Putamen (tissue), 1 donor: ENCODE measurements at regions not wholly inside any gene's neighbourhood (a gene's known extent, or its start where the extent isn't known, plus 50 kb on each side); places are given as distances from the start of the nearest gene placed in this dataset.
"Not testable (repeated sequence)": the region's sequence is repeated elsewhere in the genome, so short reads cannot be mapped to it uniquely, and the experiment has no call there.

Experiments
- DNase-seq: peaks from one replicate; pipeline ENCODE4 v3.0.0-alpha.2; 2016; ENCODE audit warnings: low spot score

GRCh38 chr7:36037121-36037662 lies 115.9 kb upstream of the EEPD1 start:
- DNase-seq, result peak; percentile 77

GRCh38 chr7:36038063-36038721 lies 114.9 kb upstream of the EEPD1 start:
- no peak for DNase-seq

GRCh38 chr7:36039243-36039642 lies 113.8 kb upstream of the EEPD1 start:
- DNase-seq, result no peak

DNA sequence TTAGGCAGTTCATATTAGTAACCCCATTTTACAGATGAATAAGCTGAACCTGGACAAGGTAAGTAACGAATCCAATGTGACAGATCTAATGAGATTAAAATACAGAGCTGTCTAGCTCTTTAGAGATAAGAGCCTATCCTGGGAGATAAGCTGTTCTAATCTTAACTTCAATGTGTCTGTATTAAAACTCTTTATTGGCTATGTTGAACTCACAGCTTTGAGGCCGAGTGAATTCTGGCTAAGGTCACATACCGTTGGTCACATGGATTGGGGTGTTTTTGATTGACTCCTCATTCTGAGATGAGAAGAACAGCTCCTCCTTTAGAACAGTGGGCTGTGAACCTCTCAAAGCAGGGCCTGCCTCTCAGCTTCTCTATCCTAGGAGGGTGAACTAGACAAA lies 113.4 kb upstream of the EEPD1 start:
- DNase-seq, result no peak

GRCh38 chr7:36040679-36041078 lies 112.4 kb upstream of the EEPD1 start:
- no peak for DNase-seq

- no peak for DNase-seq
These were observed 108.8 kb upstream of the EEPD1 start for GRCh38 chr7:36044101-36044892.

DNA sequence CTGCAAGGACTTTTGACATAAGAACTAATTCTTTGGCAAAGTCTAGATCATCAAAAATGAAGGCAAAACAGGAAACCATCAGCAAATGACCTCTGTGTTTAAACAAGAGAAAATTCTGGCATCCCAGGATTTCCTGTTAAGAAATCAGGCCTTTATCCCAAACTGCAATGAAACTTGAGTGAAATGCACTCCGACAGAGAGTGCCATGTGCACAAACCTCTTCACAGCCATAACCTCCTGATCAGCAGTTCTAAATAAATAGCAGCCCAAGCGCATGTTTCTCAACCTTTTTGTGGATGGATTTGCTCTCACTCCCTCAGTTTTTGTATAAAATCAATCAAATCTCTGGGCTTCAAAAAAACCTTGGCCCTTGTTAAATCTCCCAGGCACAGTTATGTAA lies 107.7 kb upstream of the EEPD1 start:
- no peak for DNase-seq

- DNase-seq, result no peak
These were observed 107.2 kb upstream of the EEPD1 start for GRCh38 chr7:36045830-36046341.

GRCh38 chr7:36047091-36047658 lies 105.9 kb upstream of the EEPD1 start:
- no peak for DNase-seq

GRCh38 chr7:36048141-36048901 lies 104.7 kb upstream of the EEPD1 start:
- no peak for DNase-seq

- DNase-seq, result no peak
These were observed 104.2 kb upstream of the EEPD1 start for GRCh38 chr7:36048902-36049240.

DNA sequence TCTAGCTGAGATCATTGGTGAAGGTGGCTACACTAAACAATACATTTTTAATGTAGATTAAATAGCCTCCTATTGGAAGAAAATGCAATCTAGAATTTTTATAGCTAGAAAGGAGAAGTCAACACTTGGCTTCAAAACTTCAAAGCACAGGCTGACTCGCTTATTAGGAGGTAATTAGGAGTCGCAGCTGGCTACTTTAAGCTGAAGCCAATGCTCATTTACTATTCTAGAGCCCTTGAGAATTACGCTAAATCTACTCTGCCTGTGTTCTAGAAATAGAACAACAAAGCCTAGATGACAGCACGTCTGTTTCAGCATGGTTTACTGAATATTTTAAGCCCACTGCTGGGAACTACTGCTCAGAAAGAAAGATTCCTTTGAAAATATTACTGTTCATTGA lies 101.6 kb upstream of the EEPD1 start:
- DNase-seq, result no peak

GRCh38 chr7:36053589-36053988 lies 99.5 kb upstream of the EEPD1 start:
- no peak for DNase-seq

GRCh38 chr7:36054637-36055036 lies 98.4 kb upstream of the EEPD1 start:
- DNase-seq, result no peak

- no peak for DNase-seq
These were observed 97.8 kb upstream of the EEPD1 start for GRCh38 chr7:36055207-36055606.

- DNase-seq, result no peak
These were observed 95.7 kb upstream of the EEPD1 start for GRCh38 chr7:36057323-36057722.

DNA sequence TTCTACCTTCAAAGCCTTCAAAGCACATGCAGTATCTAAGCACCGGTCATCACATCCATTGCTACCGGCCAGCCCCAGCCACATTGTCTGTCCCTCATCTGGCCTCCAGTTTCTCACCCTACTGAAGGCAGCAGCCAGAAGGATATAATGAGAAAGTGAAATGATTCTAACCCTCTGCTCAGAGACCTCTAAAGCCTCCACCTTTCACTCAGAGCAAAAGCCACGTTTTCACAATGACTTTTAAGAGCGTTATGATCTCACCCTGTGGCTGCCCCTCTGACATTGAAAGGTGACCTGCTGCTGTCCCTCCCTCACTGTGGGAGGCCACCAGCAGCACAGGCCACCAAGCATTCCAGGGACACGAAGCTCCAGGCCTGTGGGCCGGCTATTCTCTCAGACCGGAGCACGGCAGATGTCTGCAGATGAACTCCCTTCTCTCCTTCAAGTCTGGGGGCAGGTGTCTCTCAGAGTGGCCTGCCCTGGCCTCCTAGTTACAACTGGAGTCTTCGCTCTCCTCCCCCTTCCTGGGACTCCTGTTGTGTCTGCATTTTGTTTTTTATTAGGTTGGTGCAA lies 94.9 kb upstream of the EEPD1 start:
- no peak for DNase-seq

DNA sequence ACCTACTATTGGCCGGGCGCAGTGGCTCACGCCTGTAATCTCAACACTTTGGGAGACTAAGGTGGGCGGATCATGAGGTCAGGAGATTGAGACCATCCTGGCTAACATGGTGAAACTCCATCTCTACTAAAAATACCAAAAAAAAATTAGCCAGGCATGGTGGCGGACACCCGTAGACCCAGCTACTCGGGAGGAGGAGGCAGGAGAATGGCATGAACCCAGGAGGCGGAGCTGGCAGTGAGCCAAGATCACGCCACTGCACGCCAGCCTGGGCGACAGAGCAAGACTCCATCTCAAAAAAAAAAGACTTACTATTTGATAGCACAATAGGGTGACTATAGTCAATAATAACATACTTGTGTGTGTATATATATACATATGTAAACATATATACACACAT lies 92.7 kb upstream of the EEPD1 start:
- not testable (repeated sequence) for DNase-seq

DNA sequence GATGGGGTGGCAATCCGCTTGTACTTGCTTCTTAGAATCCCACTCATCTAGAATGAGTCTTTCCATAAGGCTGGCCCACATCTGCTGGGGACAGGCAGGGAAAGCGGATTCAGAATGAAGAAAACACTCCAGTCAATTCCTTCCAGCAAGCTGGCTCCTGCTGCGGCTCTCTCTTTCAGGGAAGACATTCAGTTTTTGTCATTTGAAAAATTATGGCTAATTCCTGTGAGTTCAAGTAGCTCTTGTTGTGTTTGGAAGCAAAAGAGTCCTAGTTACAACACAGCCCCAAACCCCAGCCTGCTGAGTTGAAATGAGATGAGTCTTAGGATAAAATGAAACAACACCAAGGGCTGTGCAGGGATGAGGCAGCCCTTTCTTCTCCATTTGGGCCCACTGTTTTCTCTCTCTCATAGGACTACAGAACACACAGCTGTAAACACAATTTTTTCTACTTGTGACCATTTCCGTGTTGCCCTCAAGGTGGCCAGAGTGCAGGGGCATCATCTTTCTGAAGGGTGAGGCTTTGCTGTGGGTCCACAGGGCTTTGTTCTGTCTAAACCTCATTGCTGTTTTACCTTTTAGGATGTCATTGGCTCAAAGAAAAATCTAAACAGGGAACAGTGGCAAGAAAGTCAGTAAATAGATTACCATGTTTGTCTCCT lies 90.8 kb upstream of the EEPD1 start:
- no peak for DNase-seq

DNA sequence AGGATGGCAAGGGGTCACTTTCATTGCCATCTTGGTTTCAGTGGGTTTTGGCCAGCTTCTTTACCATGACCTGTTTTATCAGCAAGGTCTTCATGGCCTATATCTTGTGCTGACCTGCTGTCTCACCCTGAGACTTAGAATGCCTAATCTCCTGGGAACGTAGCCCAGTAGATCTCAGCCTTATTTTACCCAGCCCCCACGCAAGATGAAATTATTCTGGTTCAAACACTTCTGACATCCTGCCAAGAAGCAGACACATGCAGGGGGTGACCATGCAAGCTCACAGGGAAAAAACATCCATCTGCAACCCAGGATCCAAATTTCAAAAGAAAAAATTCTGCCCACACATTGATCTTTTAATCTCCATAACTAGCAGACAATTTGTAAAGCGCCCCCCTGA lies 88.4 kb upstream of the EEPD1 start:
- no peak for DNase-seq
